Frontal cortex (tissue), 3 donors: ENCODE measurements at regions not wholly inside any gene's neighbourhood (a gene's known extent, or its start where the extent isn't known, plus 50 kb on each side); places are given as distances from the start of the nearest gene placed in this dataset.
A peak's percentile ranks its signal among the peaks of the same experiment; 100 is the strongest.
"Not testable (repeated sequence)": the region's sequence is repeated elsewhere in the genome, so short reads cannot be mapped to it uniquely, and the experiment has no call there.

Experiments
- DNase-seq, 2 donors: peaks; one replicate each; pipeline ENCODE4 v3.0.0; 2012; ENCODE audit warnings: low spot score in 2 of 2
- FAIRE-seq: peaks from 2 replicates; lab custom pipeline; 2012; peaks lifted over from hg19 to GRCh38; lab: Jason Lieb, UNC
- donor health status: control.
- donor health status: control.
- donor health status: control.

DNA sequence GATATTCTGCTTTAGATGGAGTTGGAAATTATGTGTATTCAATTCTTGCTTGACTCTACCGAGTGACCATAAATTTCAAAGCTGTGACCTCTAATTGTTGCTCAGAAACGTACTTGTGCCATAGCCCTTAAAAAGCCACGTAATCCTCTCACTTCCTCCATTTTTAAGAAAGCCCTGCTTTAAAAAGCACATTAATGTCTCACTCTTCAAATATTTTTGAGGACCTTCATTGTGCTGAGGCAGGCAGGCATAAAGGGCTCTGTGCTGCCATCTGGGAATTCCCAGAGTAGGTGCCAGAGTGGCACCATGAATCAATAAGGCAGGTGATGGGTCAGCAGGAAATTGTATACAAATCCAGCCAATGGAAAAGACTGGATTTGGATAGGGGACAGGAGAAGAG is 97.7 kb upstream of the FAM204A start:
- no peak for FAIRE-seq

GRCh38 chr10:118436742-118437141 is 94.6 kb upstream of the FAM204A start:
- FAIRE-seq (no peak), DNase-seq (no peak)

More for the DNA sequence above, 97.7 kb upstream of the FAM204A start:
- no peak for DNase-seq

GRCh38 chr10:118430190-118430589 is 88.1 kb upstream of the FAM204A start:
- FAIRE-seq (no peak), DNase-seq (no peak)

DNA sequence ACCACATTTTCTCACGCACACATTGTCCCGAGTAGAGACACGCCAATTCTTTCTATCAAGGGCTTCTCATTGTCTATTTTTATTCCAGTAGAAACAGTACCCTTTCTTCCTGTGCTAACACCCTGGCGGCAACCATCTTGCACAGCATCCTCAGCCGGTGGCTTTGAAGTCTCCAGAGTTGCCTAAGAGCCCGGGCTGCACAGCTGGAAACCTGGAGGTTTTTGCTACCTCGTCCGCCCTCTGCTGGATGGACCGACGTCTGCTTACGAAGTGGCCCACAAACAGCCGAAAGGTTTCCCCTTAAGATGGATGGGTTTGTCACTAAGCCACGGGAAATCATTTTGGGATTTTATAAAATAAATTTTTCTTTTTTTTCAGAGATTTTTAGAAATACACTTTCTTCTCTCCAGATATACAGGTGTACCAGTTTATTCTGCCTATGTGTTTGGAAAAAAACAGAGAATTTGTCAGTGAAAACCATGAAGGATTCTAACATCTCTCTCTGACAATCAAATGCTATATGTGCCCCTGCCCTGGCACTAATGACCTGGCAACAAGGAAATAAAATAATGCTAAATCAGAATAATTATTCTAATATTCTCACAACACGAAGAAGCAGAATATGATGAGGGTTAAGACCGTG is 81.8 kb upstream of the FAM204A start:
- DNase-seq (peak; percentile 6 to 37), FAIRE-seq (no peak)

DNA sequence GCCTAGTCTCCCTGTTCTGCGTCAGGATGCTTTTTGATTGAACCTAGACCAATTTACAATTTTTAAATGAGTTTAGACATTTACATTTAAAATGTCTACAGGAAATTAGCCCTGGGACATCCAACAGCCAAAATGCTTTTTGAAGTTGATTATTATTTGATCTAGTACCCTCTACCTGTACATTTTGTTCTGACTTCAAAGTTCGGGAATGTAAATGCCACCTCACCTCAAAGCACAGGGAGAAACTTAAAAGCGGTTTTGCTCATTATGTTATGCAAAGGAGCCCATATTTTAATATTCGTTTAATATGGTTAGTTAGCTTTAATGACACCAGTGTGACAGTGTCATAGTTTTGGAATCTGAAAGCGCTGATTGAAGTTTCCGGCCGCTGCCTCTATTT is 80.1 kb upstream of the FAM204A start:
- FAIRE-seq (no peak), DNase-seq (no peak)

DNA sequence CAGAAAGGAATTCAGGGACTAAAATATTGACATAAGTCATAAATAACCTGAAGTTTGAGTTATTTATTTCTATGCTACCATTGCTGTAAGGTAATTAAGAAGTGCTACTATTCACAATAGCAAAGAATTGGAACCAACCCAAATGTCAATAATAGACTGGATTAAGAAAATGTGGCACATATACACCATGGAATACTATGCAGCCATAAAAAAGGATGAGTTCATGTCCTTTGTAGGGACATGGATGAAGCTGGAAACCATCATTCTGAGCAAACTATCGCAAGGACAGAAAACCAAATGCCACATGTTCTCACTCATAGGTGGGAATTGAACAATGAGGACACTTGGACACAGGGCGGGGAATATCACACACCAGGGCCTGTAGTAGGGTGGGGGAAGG is 77.9 kb upstream of the FAM204A start:
- not testable (repeated sequence) for DNase-seq, FAIRE-seq

DNA sequence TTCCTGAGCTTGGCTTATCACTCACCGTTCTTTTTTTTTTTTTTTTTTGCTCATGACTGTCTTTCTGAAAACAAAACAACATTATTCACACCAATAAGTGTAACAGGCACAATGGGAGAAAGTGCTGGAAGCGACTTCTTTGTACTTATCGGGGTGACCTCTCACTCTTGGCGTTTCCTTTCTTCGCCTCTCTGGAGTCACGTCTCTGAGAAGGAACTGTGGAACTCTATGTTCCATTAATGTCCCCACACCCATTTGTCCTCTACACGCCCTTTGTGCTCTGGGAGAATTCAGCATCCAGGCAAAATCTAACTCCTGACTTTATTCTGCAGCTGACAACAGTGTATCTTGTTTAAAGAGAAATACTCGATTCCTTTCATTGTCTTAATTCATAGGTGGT is 70.8 kb upstream of the FAM204A start:
- no peak for FAIRE-seq

DNA sequence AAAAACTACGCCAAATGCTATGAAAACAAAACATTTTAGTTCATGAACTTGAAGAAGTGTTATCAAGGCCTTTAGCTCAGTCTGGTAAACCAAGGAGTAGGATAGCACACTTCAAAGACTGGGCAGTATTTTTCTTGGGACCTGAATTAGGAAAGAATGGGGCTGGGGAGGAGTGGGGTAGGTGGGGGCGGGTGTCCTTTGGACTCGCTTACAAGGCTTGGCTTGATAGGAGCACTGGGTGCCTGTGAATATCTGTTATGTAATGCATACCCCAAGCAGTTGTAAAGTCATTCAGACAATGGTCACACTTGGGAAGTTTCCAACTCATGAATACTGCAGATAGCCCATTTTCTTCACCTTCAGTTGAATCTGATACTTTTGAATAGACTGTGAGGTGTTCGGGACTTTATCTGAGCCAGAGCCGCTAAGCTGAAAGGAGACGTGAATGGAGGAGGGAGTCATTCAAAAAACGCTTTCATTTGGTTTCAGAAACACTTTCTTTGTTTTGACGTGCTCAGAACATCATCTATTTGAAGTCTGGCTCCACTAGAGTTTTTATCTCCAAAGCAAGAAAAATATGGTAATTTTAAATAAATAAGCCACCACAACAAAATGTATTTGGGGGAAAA is 70.1 kb upstream of the FAM204A start:
- DNase-seq (no peak), FAIRE-seq (no peak)

More for the DNA sequence above, 70.8 kb upstream of the FAM204A start:
- DNase-seq: no peak

DNA sequence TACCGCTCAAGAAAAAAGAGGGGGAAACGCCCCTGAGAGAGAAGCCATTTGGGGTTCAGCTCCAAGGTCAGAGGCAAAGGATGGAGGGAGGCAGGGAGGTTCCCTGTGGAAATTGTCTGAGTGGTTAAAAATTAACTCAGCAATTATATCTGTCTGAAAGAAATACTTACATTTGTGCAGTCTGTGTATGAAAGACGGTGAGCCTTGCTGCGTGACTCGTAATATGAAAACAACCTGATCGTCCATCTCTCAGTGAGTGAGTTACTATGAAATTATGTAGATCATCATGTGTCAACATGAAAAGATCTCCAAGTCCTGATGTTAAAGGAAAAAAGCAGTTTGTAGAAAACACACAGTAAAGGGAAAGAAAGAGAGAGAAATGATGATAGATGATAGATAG is 67.2 kb upstream of the FAM204A start:
- DNase-seq (no peak), FAIRE-seq (no peak)

DNA sequence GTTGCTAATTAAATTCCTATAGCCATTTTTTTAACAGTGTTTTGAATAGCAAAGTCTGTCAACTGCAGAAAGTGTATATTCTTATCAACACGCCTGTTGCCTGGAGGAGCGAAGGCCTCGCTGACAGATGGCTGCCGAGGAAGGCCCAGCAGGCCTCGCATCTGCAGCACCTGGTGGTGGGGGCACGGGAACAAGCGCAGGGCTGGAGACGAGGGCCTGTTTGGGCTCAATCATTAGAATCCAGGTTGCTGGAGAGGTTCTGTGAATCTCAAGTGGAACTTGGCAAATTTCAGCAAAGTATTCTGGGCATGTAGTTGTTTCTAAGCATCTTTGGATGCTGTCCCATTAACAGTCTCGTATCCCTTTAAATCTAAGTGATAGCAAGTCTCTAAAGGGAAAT is 66.1 kb upstream of the FAM204A start:
- FAIRE-seq (no peak), DNase-seq (no peak)

DNA sequence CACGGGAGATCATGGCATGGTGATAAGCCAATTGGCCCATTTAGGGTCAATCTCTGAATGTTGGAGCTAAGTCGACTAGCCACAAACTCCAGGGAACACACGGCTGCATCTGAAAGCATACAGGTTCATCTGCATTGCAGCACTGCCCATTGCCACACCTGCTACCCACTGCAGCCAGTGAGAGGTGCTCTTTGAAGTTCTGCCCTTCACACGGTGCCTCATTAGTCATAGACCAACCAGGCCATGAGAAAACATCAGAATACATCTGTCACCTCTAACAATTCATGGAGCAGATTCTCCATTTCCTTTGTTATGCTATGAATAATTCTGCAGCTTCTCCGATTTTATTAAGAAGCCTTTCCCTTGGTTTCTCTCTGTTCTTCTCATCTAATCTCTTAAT is 65.7 kb upstream of the FAM204A start:
- FAIRE-seq: no peak
- DNase-seq: no peak

DNA sequence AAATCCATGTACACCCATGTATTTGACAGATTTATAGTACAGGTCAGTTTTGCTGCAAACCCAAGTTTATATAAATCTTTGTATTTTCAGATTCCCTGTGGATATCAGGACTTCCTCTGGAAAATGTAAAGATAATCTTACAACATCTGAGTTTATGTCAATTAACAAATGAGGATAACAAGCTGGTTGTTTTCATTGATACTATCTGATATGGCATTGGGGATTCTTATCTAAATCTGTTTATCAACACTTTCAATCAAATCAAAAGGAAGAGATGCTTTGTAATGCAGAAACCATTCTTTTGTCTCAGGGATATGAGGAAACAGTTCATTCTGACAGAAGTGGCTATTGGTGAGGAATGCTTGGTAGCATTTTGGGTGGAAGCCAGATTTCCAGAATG is 64.9 kb upstream of the FAM204A start:
- FAIRE-seq: no peak
- DNase-seq: no peak

DNA sequence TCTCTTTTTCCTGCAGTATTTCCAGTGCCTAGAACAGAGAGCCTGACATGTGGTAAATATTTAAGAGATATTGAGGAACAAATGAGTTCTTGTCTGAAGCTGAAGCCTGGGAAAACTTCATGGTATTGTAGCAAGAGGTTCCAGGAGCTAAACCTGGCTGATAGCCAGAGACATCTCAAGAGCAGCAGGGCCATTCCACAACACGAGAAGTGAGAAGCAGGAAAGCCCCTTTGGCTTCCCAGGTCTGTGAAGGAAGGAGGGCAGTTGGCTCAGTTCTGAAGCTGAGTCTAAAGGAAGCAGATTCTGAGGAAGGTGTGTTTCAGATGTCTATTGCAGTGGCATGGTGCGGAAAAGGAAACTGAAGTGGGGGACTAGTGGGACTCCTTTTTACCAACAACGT is 63.8 kb upstream of the FAM204A start:
- FAIRE-seq: no peak

GRCh38 chr10:118403967-118404366 is 61.8 kb upstream of the FAM204A start:
- DNase-seq: no peak
- FAIRE-seq: no peak

More for the DNA sequence above, 63.8 kb upstream of the FAM204A start:
- DNase-seq: no peak

GRCh38 chr10:118401708-118402193 is 59.6 kb upstream of the FAM204A start:
- DNase-seq (no peak), FAIRE-seq (no peak)

GRCh38 chr10:118397391-118397790 is 55.3 kb upstream of the FAM204A start:
- FAIRE-seq: no peak

DNA sequence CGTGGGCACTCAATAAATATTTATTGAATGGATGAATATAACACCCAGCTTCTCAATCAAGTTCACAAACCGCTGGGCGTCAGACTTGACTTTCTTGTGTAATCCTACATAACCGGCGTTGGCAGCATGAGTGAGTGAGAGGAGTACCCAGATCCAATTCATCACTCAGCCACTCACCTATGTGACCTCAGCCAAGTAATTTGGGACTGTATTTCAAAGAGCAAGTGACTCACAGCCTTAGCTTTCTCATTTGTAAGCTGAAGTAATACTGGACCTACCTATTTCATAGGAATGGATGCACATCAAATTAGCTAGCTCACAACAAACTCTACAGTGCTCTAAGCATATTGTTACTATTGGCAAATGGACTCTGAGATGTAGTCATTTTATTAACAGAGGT is 53.8 kb upstream of the FAM204A start:
- FAIRE-seq (no peak), DNase-seq (no peak)

More at GRCh38 chr10:118397391-118397790, 55.3 kb upstream of the FAM204A start:
- no peak for DNase-seq

- DNase-seq: no peak
- no peak for FAIRE-seq
These were observed 52.4 kb upstream of the FAM204A start for GRCh38 chr10:118394301-118395200.

- FAIRE-seq (no peak), DNase-seq (no peak)
These were observed 50.6 kb upstream of the FAM204A start for GRCh38 chr10:118392761-118393160.
